Raji (cell line): ENCODE measurements at regions not wholly inside any gene's neighbourhood (a gene's known extent, or its start where the extent isn't known, plus 50 kb on each side); places are given as distances from the start of the nearest gene placed in this dataset.

Source experiments
- POLR2A ChIP-seq: IDR thresholded peaks from 2 replicates; pipeline ENCODE4 v1.6.1; 2011; ENCODE audit warnings: low read depth, low read length, control low read depth; ENCODE audit not compliant: insufficient read depth

- TF ChIP-seq POLR2A, result no peak
Observed at GRCh38 chr4:184273166-184274147, 55.8 kb upstream of the ENPP6 start.

- TF ChIP-seq POLR2A, result no peak
Observed at GRCh38 chr4:184270808-184271413, 53.2 kb upstream of the ENPP6 start.

- TF ChIP-seq POLR2A, result no peak
Observed at GRCh38 chr4:184269879-184270430, 52.3 kb upstream of the ENPP6 start.

GRCh38 chr4:184268584-184269160 is 51.0 kb upstream of the ENPP6 start:
- TF ChIP-seq POLR2A, result no peak

GRCh38 chr4:184267673-184268583 is 50.3 kb upstream of the ENPP6 start:
- TF ChIP-seq POLR2A, result peak; percentile 72
